MM.1S (cell line): ENCODE measurements at regions not wholly inside any gene's neighbourhood (a gene's known extent, or its start where the extent isn't known, plus 50 kb on each side); places are given as distances from the start of the nearest gene placed in this dataset.

Experiments used
- DNase-seq: peaks from one replicate; pipeline ENCODE4 v3.0.0-alpha.2; 2015
- H2AFZ ChIP-seq: fragments of 300-600 bp; sonication (generic); 2 replicates; pipeline ENCODE4 v1.6.0; 2016; ENCODE audit warnings: antibody characterized with exemption, low read length
- H3F3A ChIP-seq: fragments of 300-600 bp; sonication (generic); 2 replicates; pipeline ENCODE4 v1.6.1; 2016; ENCODE audit warnings: mild to moderate bottlenecking, antibody characterized with exemption, low read length, moderate library complexity, mixed read lengths; ENCODE audit not compliant: insufficient read depth
- H3K27ac ChIP-seq: fragments of 300-600 bp; sonication (generic); 2 replicates; pipeline ENCODE4 v1.5.1; 2016; ENCODE audit warnings: mild to moderate bottlenecking, low read length
- H3K27me3 ChIP-seq: fragments of 300-600 bp; sonication (generic); replicated peaks from 2 replicates; pipeline ENCODE4 v1.6.0; 2016; ENCODE audit warnings: low read length; ENCODE audit not compliant: insufficient read depth
- H3K36me3 ChIP-seq: fragments of 300-600 bp; sonication (generic); replicated peaks from 2 replicates; pipeline ENCODE4 v1.6.1; 2016; ENCODE audit warnings: mild to moderate bottlenecking, low read length, mixed read lengths; ENCODE audit not compliant: insufficient read depth
- H3K4me1 ChIP-seq: fragments of 300-600 bp; sonication (generic); 2 replicates; pipeline ENCODE4 v1.6.1; 2016; ENCODE audit warnings: low read length, mixed read lengths
- H3K4me2 ChIP-seq: fragments of 300-600 bp; sonication (generic); 2 replicates; pipeline ENCODE4 v1.6.0; 2016; ENCODE audit warnings: low read depth, low read length
- H3K4me3 ChIP-seq: fragments of 300-600 bp; sonication (generic); 2 replicates; pipeline ENCODE4 v1.5.1; 2016; ENCODE audit warnings: low read length, mixed read lengths
- H3K79me2 ChIP-seq: fragments of 300-600 bp; sonication (generic); 2 replicates; pipeline ENCODE4 v1.6.1; 2016; ENCODE audit warnings: mixed run types, low read length, mixed read lengths
- H3K9ac ChIP-seq: fragments of 300-600 bp; sonication (generic); 2 replicates; pipeline ENCODE4 v1.6.1; 2016; ENCODE audit warnings: low read length, mixed read lengths
- H3K9me2 ChIP-seq: fragments of 300-600 bp; sonication (generic); replicated peaks from 2 replicates; pipeline ENCODE4 v1.6.1; 2016; ENCODE audit warnings: mild to moderate bottlenecking, low read length, mixed read lengths; ENCODE audit not compliant: insufficient read depth
- H3K9me3 ChIP-seq: fragments of 300-600 bp; sonication (generic); replicated peaks from 2 replicates; pipeline ENCODE4 v1.6.1; 2016; ENCODE audit warnings: mild to moderate bottlenecking, low read length, mixed read lengths; ENCODE audit not compliant: insufficient read depth
- H4K20me1 ChIP-seq: fragments of 300-600 bp; sonication (generic); 2 replicates; pipeline ENCODE4 v1.6.1; 2016; ENCODE audit warnings: mild to moderate bottlenecking, low read length, moderate library complexity, mixed read lengths; ENCODE audit not compliant: insufficient read depth
- CTCF ChIP-seq: fragments of 300-600 bp; sonication (generic); IDR thresholded peaks from 2 replicates; pipeline ENCODE4 v1.5.1; 2016; ENCODE audit warnings: antibody characterized with exemption, low read length, mixed read lengths
- EZH2 ChIP-seq: fragments of 300-600 bp; sonication (generic); optimal IDR thresholded peaks from 2 replicates; pipeline ENCODE3; 2017; ENCODE audit warnings: low read depth, mild to moderate bottlenecking, antibody characterized with exemption, low read length, mixed read lengths
- EZH2phosphoT487 ChIP-seq: fragments of 300-600 bp; sonication (generic); IDR thresholded peaks from 2 replicates; pipeline ENCODE4 v1.6.1; 2018; ENCODE audit warnings: antibody characterized with exemption, low read length

- H3K9ac ChIP-seq = no peak overlapping the region
- H3K4me3 ChIP-seq = no peak overlapping the region
- no peaks in the 10 kb centered on the region for H3F3A ChIP-seq
- no peak for DNase-seq
- no peak overlapping the region for H3K27ac ChIP-seq
- H3K4me2 ChIP-seq = no peak overlapping the region
- no peak overlapping the region for H2AFZ ChIP-seq
- TF ChIP-seq CTCF = no peak
- no peak for TF ChIP-seq EZH2phosphoT487
- no peaks in the 10 kb centered on the region for H3K9me3 ChIP-seq
- no peaks in the 10 kb centered on the region for H3K79me2 ChIP-seq
- H3K36me3 ChIP-seq = no peaks in the 10 kb centered on the region
- no peaks in the 10 kb centered on the region for H4K20me1 ChIP-seq
- no peaks in the 10 kb centered on the region for H3K27me3 ChIP-seq
- no peaks in the 10 kb centered on the region for H3K9me2 ChIP-seq
- no peaks in the 10 kb centered on the region for H3K4me1 ChIP-seq
These were observed 164.7 kb upstream of the IRX2 start for GRCh38 chr5:2916076-2916682.

DNA sequence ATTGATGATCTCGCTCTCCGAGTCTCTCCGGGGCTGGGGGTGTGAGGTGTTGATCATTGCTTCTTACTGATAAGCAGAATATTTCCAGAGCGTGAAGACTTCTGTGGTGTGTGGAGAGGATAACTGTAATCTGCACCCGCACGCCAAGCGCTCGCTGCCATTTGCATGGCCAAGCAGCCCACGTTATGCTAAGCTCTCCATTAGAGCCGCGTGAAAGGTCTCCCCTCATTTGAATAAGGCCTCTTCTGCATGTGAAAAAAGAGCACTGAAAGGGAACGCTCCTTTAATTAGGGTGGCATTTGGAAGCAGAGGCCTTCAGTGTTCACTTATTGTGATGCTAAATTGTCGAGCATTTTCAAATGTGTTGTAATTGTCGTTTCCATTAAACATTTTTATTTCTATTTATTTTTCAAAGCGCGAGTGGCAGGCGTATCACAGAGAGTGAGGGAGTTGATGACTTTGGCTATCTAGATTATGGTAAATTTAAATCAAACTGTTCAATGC is 163.6 kb upstream of the IRX2 start:
- no peak overlapping the region for H3K4me3 ChIP-seq
- no peak overlapping the region for H3K4me2 ChIP-seq
- H3K9ac ChIP-seq = no peak overlapping the region

GRCh38 chr5:2914022-2914661 is 162.7 kb upstream of the IRX2 start:
- no peak for DNase-seq
- no peaks in the 10 kb centered on the region for H3K27me3 ChIP-seq
- H3F3A ChIP-seq = no peaks in the 10 kb centered on the region
- H3K4me3 ChIP-seq = no peak overlapping the region
- no peaks in the 10 kb centered on the region for H3K9me3 ChIP-seq
- H3K4me1 ChIP-seq = no peaks in the 10 kb centered on the region
- H3K27ac ChIP-seq = no peak overlapping the region
- TF ChIP-seq EZH2phosphoT487 (no peak), EZH2 (no peak), CTCF (no peak)
- no peaks in the 10 kb centered on the region for H3K9me2 ChIP-seq
- H3K9ac ChIP-seq = no peak overlapping the region
- H4K20me1 ChIP-seq = no peaks in the 10 kb centered on the region
- no peak overlapping the region for H2AFZ ChIP-seq
- H3K4me2 ChIP-seq = no peak overlapping the region
- H3K36me3 ChIP-seq = no peaks in the 10 kb centered on the region
- no peaks in the 10 kb centered on the region for H3K79me2 ChIP-seq

More for the DNA sequence above, 163.6 kb upstream of the IRX2 start:
- H3K9me2 ChIP-seq = no peaks in the 10 kb centered on the region
- no peaks in the 10 kb centered on the region for H3K4me1 ChIP-seq
- H3K9me3 ChIP-seq = no peaks in the 10 kb centered on the region
- TF ChIP-seq EZH2 = no peak
- no peak for TF ChIP-seq EZH2phosphoT487
- no peak for TF ChIP-seq CTCF
- no peaks in the 10 kb centered on the region for H3K79me2 ChIP-seq
- H2AFZ ChIP-seq = no peak overlapping the region
- no peak overlapping the region for H3K27ac ChIP-seq
- no peaks in the 10 kb centered on the region for H3K27me3 ChIP-seq
- H3K36me3 ChIP-seq = no peaks in the 10 kb centered on the region
- H4K20me1 ChIP-seq = no peaks in the 10 kb centered on the region
- DNase-seq = no peak
- no peaks in the 10 kb centered on the region for H3F3A ChIP-seq
